Inferior parietal cortex (tissue), 1 donor: ENCODE measurements at regions not wholly inside any gene's neighbourhood (a gene's known extent, or its start where the extent isn't known, plus 50 kb on each side); places are given as distances from the start of the nearest gene placed in this dataset.

Source experiments
- DNase-seq: peaks from one replicate; pipeline ENCODE4 v3.0.0-alpha.2; 2016; ENCODE audit errors: extremely low spot score

DNA sequence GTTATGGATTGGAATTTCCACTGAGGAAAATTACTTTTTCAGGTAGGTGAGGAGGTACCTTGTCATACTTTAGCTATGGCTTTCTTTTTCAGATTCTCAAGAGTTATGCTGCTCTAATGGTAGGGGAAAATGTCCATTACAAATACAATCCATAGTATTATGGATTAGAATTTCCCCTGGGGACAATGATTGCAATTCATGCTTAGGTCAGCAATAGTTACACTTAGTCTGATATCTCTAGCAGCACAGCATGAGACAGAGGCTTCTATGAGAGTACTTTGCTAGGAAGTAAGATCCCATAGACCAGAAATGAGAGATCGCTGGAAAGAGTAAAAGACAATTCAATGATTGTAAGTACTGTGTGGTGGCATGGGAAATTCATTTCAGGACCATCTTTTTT is 949.5 kb upstream of the CDH8 start:
- DNase-seq, result no peak

DNA sequence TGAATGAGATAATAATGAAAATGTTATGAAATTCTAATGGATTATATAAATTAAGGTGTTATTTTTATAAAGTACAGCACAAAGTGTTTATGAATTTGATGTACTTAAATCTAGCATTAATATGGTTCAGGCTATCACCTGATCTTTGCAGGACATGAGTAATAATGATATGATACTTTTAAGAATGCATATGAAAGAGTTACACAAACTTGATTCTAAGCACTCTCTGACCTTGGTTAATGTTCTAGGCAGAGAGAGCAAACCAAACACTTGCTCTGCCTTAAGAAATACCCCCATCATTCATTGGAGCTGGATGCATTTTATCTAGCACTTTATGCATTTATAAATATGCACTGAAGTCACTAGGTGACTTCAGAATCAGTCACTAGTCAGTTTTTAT is 942.2 kb upstream of the CDH8 start:
- DNase-seq, result no peak

DNA sequence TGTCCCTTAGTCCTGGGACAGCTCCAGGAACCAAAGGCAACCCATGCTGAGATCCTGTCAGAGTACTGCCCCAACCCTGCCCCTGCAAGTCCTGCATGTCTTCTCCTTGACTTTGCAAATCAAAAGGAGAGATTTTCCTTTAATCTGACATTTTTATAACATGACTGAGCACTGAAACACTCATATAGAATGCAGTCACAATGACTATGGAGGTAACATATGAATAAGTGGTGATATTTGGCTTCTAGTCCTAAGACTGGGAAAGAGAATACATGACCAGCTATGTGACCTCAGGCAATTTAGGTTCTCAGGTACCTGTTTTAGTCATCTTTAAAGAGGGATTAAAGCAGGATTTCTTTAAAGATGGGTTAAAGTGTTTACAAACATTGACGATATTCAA is 941.6 kb upstream of the CDH8 start:
- DNase-seq, result no peak

DNA sequence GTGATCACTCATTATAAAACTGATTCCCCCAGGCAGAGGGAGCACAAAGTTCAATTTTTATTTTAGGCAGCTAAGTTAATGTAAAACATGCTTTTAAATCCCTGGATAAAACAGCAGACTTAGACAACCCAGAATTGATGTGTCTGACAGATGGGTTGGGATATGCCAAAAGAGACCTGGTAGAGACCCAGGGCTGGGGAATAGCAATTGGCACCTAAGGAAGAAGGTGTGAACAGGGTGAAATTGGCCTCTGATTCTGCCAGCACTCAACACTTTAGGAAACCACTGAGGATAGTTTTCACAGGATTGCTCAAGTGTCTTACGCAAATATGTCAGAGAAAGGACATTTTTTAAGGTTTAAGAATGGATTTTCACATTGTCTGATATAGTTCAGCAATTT is 938.2 kb upstream of the CDH8 start:
- no peak for DNase-seq

DNA sequence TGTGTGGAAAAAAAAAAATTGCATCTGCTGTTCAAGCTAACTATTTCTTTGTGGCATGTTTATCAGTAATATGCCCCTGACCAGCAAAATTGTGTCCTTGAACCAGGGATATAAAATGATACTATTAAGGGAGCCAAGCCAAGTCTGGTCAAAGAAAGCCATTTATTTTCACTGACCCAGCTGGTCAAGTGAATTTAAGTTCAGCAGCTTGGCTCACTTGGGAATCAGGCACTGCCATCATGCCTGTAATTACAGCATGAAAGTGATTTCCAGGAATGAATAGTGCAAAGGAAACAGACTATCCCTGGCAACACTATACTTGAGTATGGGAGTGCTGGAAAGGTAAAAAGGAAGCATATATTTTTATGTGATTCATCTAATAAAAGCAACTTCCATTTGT is 934.6 kb upstream of the CDH8 start:
- DNase-seq, result no peak

DNA sequence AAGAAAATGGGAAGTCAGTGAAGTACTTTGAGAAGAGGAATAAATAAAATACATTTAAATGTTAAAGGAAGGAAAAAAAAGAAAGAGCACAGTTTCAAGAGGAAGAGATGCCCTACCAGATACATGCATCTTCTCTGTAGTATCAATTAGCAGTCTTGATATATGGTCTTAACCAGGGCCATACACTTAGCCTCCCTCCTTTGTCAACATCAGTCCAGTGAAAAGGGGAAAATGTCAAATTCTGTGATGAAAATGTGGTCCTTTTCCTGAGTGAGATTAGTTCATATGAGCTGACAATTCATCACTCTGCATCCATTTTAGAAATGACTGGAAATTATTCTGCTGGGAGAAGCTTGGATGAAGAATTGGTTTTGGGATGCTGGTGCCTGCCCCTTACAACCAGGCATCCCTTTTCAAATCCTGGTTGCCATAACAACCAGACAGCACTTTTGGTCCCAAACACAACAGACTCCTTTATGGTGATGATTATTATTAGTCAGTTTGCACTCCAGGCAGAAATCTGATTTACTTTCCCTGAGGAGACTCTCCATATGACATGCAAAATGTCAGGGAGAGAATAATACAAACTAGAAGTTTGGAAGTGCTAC is 933.6 kb upstream of the CDH8 start:
- DNase-seq, result no peak

DNA sequence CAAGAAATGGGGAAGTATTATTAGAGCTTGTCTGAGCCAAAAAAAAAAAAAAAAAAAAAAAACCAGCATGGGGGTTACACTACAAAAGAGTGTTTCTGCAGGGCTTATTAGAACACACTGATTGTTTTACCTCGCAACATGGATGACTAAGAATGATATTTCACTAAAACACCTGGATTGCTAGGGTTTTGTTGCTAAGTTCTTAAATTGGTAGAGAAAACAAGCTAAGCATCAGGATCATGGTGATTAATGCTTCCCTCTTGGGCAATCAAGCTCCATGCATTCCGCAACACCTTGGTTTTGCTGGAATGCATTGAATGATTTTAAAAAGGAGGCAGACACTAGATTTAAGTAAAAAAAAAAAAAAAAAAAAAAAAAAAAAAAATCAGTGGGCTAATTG is 931.4 kb upstream of the CDH8 start:
- DNase-seq, result no peak

DNA sequence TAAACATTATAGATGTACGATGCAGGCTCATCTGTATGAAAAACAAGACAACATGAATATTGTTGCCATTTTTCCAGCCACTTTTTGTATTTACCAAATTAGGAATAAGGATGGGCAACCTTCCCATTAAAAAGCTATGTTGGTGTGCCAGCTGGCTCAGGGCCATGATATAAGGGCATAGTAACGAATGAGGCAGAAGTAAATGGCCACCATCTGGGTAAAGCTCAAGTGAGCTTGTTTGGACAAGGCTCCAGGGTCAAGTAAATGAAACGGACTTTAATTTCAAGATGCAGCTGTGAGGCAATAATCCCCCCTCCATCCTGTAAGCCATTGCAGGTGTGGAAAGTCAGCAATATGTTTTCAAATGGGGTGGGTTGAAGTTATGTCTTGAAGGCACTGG is 930.9 kb upstream of the CDH8 start:
- no peak for DNase-seq

DNA sequence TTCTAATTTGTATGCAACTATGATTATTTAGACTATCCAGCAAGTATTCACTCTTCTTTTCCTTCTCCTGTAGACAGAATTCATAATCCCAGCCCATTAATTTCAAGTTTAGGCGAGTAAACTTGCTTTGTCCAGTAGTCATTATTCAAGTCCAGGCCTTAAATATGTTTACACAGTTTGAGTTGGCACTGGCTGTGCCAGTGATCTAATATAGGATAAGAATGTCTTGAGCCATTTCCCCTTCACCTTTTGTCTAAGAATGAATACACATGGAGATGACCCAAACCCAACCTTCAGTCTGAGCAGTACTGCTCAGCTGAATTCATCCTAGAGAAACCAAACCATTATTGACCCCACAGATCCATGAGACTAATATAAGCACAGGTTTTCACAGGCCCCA is 930.4 kb upstream of the CDH8 start:
- no peak for DNase-seq

DNA sequence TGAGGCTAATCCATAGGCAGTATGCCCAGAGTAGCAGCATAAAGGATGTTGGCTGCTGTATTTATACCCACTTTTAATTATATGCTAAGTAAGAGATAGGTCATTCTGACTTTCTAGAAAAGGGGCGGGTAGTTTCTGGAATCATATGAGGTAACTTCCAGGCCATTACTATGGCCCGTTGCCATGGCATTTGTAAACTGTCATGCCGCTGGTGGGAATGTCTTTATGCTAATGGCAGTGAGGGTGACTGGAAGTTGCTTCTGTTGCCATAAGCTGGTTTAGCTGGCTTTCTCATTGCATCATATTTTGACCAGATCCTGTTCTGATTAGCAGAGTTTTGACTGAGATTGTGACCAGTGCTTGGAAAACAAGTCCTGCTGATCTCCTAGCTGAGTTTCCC is 929.6 kb upstream of the CDH8 start:
- no peak for DNase-seq

DNA sequence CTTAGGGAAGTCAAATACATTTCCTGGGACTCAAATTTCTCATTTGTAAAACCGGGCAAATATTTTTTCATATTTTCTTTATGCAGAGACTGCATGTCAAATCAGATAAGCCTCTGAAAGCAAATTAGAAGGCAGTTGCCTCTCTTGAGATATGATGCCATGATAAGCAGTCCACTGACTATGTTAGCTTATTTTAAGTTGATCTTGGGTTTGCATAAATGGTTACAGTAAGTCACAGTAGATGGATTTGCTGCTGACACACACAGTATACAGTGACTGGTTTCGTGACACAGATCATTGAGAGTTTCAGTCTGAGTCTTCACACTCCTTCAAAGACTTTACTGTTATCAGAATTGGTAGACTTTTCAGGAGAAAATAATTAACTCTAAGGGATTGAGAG is 927.6 kb upstream of the CDH8 start:
- DNase-seq, result no peak

DNA sequence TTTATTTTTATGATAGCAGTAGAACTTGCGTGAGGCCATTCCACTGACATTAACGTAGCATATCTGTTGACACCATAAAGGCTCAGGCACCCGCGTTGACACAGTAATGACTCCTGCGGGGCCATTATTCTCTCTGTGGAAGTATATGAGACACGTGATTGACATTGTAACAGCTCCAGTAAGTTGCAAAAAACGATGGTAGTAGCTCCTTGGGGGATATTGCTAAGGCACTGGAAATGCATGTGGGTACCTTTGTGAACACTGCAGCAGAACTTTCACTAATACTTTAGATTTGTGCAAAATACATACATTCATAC is 918.8 kb upstream of the CDH8 start:
- DNase-seq, result no peak

DNA sequence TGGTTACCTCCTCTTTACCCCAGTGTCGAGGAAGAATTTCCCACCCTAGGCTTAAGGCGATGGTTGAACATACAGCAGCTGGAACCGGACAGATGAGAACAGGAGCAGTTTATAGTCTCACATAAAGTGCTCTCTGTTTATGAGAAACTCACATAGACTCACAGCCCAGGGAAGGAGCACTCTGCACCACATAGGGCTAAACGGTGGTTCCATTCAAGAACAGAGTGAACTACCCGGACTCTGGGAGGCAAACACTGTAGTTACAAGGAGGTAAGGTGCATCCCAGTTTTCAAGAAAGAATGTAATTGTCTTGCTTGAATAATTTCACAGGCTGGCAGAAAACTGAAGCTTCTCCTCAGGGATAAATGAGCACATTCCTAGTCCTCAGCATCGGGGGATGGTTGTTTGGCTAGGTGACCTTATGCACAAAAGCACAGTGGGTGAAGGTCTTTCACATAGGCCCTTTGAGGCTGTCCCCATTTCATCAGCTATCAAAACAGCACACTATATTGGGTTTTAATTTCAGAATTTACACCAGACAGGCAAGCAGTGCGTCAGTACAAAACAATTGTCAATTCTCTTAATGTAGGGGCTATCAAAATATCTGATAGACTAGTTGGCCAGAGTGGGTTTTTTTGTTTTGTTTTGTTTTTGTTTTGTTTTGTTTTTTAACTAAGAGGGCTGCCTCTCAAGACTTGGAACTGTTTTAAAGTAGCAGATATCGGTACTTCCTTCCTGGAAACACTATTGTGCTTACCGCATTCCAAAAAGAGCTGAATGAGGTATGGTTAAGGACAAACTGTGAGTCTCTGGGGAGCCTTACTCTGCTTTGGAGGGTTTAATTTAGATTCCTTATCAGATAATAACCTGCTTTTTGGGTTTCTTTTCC is 918.1 kb upstream of the CDH8 start:
- DNase-seq, result no peak

DNA sequence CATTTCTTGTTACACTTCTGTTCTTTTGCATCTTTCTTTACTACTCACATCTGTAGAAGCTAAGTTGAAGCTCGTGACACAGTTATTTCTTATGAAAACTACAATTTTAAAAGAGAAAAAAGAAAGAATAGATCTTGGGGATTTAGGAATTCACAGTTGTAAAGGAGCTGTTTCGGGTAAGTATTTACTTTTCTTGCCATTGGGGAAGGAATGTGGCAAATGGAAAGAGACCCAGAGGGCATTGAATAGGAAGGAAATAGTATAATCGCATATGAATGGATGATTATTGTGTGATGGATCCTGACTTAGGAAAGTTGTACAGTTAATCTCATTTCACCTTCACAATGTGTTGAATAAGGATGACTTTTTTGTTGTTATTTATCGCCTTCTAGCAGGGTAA is 914.1 kb upstream of the CDH8 start:
- no peak for DNase-seq

DNA sequence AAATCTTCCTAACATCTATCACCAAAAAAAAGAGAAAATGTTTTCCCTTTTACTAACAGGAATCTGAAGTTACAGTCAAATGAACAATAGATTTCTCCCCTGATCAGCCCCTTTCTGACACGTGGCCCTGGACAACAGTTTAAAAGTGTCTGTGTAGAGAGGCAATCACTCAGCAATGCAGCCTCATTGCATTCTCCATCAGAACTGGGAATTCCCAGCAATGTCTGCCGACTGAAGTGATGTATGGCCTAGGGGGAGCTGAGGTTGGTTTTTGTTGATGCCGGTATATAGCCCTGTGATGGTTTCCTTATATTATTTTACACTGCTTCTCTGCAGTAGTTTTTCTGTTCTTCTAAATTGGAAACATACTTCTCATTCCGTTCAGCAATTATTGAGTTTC is 904.3 kb upstream of the CDH8 start:
- no peak for DNase-seq

DNA sequence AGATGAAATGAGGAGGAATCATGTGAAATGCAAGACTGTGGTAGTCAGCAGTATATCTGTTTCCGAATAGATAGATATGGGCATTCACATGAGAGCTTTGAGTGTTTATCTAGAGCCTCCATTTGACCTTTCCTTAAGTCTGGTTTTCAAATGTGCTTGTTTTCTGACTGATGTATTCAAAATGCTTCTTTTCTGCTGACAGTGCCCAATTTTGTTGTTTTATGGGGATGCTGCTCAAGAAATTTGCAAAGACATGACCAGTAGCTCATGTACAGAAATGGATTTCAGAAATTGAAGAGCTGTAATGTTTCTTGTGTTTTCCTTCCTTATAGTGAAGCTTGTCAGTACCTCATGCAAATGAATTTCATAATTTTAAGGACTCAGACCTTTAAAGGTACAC is 903.4 kb upstream of the CDH8 start:
- DNase-seq, result no peak

DNA sequence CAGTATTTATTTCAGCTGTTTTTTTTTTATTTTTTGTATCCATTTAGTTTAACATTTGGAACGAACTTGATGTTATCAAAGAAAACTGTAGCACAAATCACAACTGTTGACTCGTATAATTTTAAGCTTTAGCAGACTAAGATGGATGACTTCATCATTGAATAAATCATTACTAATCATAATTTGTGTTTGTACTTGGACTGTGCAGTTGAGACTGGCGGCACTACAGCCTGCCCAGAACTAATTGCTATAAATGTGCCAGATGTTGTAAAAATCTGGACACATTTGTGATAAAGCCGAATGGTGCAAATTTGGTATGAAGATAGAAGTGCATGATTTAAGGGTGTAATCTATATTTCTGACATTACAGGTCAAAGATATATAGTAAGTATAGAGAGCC is 897.7 kb upstream of the CDH8 start:
- no peak for DNase-seq

DNA sequence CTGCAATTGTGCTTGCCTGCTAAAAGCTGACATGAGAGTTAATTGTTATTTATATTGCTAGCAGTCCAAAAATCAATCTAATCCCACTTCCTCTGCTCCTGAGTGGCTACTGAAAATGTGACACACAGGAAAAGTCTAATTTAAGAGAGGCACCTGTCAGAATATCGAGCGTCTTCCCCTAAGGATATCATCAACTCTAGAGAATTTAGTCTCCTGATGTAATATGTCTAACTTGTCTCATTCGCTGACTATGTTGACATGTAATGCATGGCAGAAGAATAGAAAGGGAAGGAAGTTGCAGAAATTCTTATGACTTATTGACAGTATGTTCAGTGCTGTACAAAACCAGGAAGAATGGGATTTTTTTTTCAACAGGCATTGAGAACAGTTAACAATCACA is 893.4 kb upstream of the CDH8 start:
- no peak for DNase-seq

DNA sequence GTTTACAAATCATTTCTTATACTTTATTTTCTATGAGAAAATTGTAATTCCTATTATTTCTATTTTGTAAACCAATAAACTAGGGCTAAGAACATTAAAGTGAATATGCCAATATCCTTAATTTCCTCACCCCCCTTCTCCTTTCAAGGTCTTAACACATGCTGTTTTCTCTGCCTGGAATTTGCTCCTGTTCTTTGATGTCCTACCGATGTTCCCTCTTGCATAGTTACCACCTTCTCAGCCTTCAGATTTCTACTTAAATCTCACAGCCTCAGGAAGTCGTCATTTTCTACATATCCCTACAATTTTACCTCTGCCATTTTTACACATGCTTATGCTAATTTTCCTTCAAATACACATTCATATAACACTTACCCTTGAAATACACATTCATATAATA is 890.9 kb upstream of the CDH8 start:
- no peak for DNase-seq

DNA sequence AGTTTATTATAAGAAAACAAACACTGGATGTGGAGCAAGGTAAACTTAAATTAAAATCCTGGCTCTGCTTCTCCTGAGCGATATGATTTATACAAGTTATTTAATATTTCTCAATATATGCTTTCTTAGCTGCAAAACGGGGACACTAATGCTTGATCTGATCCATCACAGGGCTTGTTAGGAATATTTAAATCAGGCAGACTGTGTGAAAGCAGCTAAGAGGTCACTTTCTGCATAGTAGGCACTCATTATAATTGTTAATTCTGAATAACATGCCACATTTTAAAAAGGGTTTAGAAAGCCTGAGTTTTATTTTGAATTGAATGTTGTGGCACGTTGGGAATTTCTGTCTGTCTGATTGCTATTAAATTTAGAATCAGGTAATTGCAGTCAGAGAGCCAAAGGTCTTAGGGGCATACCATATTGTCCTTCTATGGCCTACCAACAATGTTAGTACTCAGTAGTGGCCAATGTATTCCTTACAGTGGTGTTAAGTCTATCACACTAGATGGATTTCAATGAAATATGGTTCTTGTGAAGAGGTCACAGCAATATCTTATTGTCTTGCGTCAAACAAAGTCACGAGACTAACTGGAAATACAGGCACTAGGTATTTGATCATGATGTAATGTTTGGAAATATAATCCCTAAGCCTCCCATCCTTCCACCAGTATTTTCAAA is 890.0 kb upstream of the CDH8 start:
- DNase-seq, result no peak

DNA sequence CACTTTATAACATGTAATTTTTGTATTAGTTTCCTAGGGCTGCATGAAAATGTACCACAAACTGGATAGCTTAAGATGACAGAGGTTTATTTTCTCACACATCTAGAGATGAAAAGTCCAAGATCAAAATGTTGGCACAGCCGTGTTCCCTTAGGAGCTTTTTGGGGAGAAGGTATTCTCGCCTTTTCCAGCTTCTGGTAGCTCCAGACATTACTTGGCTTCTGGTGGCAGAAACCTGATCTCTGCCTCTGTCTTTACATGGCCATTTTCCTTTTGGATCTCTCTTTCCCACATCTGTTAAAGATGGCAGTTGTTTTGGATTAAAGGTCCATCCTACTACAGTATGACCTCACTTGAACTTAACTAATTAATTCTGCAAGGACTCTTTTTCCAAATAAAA is 885.7 kb upstream of the CDH8 start:
- no peak for DNase-seq

DNA sequence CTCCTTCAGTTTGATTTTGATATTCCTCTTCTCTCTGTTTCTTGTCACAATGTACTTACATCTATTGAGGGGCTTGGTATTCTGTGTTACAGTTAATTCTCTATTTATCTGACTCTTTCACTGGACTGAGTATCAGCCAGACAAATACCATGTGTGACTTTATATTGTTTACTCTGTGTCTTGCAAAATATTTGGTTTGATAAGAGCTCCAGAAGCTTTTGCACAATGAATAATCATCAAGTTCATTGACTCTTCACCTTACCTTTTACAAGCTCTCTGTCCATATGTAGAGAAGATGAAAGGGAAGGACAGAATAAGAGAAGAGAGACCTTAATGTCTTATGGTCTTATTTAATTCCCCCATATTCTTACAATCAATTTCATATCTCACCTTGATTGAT is 877.7 kb upstream of the CDH8 start:
- DNase-seq, result no peak

DNA sequence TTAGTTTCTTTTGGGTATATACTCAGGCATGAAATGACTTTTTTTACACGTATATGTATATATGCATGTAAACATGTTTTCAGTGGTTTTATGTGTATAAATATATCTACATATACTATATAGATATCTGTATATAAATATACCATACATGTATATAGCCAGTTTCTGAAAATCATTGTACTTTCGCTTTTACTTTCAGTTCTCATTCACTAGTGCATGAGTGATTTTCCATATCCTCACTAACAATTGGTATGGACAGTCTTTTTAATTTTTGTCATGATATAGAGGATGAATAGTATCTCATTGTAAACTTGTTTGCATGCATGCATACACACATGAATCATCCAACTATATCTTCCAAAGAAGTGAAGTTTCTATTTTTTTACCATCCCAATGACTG is 877.1 kb upstream of the CDH8 start:
- DNase-seq, result no peak
